SU-DHL-6 (cell line): ENCODE measurements at regions not wholly inside any gene's neighbourhood (a gene's known extent, or its start where the extent isn't known, plus 50 kb on each side); places are given as distances from the start of the nearest gene placed in this dataset.

Experiments used
- H2AFZ ChIP-seq: fragments of 200-600 bp; sonication (generic); 2 replicates; pipeline ENCODE4 v1.6.1; 2014; ENCODE audit warnings: low read depth, mild to moderate bottlenecking, moderate library complexity, mixed read lengths, antibody characterized with exemption, low read length; ENCODE audit not compliant: severe bottlenecking
- H3F3A ChIP-seq: fragments of 200-600 bp; shearing (Covaris generic); 2 replicates; pipeline ENCODE4 v1.6.0; 2016; ENCODE audit warnings: antibody characterized with exemption, mild to moderate bottlenecking; ENCODE audit not compliant: insufficient read depth
- H3K27ac ChIP-seq: fragments of 200-600 bp; sonication (generic); 2 replicates; pipeline ENCODE4 v1.5.1; 2016; ENCODE audit warnings: low read depth, mild to moderate bottlenecking, low read length, moderate library complexity, mixed read lengths
- H3K27me3 ChIP-seq: fragments of 200-600 bp; sonication (generic), shearing (Covaris generic); 2 replicates; pipeline ENCODE4 v1.6.0; 2014; ENCODE audit warnings: mild to moderate bottlenecking, low read length
- H3K36me3 ChIP-seq: fragments of 200-600 bp; sonication (generic); 2 replicates; pipeline ENCODE4 v1.6.1; 2014; ENCODE audit warnings: mild to moderate bottlenecking, low read length, mixed read lengths
- H3K4me2 ChIP-seq: fragments of 300-600, 200-600 bp; shearing (Covaris generic), sonication (generic); 2 replicates; pipeline ENCODE4 v1.6.0; 2014; ENCODE audit warnings: low read length, low read depth, mild to moderate bottlenecking; ENCODE audit not compliant: poor library complexity, severe bottlenecking
- H3K4me3 ChIP-seq: fragments of 200-600 bp; sonication (generic); 2 replicates; pipeline ENCODE4 v1.5.1; 2014; ENCODE audit warnings: antibody characterized with exemption, low read length, mild to moderate bottlenecking, mixed read lengths; ENCODE audit not compliant: insufficient read depth, poor library complexity, severe bottlenecking
- H3K79me2 ChIP-seq: fragments of 200-600 bp; sonication (generic); 2 replicates; pipeline ENCODE4 v1.6.1; 2014; ENCODE audit warnings: mild to moderate bottlenecking, low read length, moderate library complexity; ENCODE audit not compliant: insufficient read depth
- H3K9ac ChIP-seq: fragments of 200-600 bp; sonication (generic); 2 replicates; pipeline ENCODE4 v1.7.0; 2014; ENCODE audit warnings: mild to moderate bottlenecking, low read length
- H3K9me2 ChIP-seq: fragments of 200-600 bp; sonication (generic); replicated peaks from 2 replicates; pipeline ENCODE4 v1.6.1; 2014; ENCODE audit warnings: low read length; ENCODE audit not compliant: insufficient read depth
- H3K9me3 ChIP-seq: fragments of 200-600 bp; sonication (generic); 2 replicates; pipeline ENCODE4 v1.6.1; 2014; ENCODE audit warnings: low read length, mixed read lengths; ENCODE audit not compliant: insufficient read depth
- H4K20me1 ChIP-seq: fragments of 200-600 bp; sonication (generic); 2 replicates; pipeline ENCODE4 v1.6.1; 2014; ENCODE audit warnings: low read depth, mild to moderate bottlenecking, antibody characterized with exemption, low read length, moderate library complexity, mixed read lengths
- CTCF ChIP-seq: fragments of 200-600 bp; sonication (generic); IDR thresholded peaks from one replicate; pipeline ENCODE4 v1.5.1; 2017; ENCODE audit warnings: antibody characterized with exemption, mild to moderate bottlenecking, low read length, moderate library complexity; ENCODE audit not compliant: insufficient read depth, poor library complexity, severe bottlenecking
- EZH2phosphoT487 ChIP-seq: fragments of 200-600 bp; sonication (generic), shearing (Covaris generic); conservative IDR thresholded peaks from 2 replicates; pipeline ENCODE4 v1.6.1; 2018; ENCODE audit warnings: mild to moderate bottlenecking, antibody characterized with exemption, low read length, moderate library complexity, mixed read lengths

GRCh38 chr3:135556174-135556573, 409.4 kb upstream of the PPP2R3A start:
- no peak overlapping the region for H3K27ac ChIP-seq
- H3K79me2 ChIP-seq: no peaks in the 10 kb centered on the region
- H4K20me1 ChIP-seq: no peaks in the 10 kb centered on the region
- no peaks in the 10 kb centered on the region for H3K27me3 ChIP-seq
- no peaks in the 10 kb centered on the region for H3F3A ChIP-seq
- no peaks in the 10 kb centered on the region for H3K9me3 ChIP-seq
- no peaks in the 10 kb centered on the region for H3K36me3 ChIP-seq
- H2AFZ ChIP-seq: no peak overlapping the region
- TF ChIP-seq EZH2phosphoT487 (no peak), CTCF (no peak)
- H3K4me2 ChIP-seq: no peak overlapping the region
- H3K9me2 ChIP-seq: no peaks in the 10 kb centered on the region
- H3K4me3 ChIP-seq: no peak overlapping the region
- no peak overlapping the region for H3K9ac ChIP-seq

- Histone ChIP-seq H3K27ac (no peak overlapping the region), H3F3A (no peaks in the 10 kb centered on the region), H3K9me2 (no peaks in the 10 kb centered on the region), H3K36me3 (no peaks in the 10 kb centered on the region), H3K9me3 (no peaks in the 10 kb centered on the region), H3K4me2 (no peak overlapping the region), H3K9ac (no peak overlapping the region), H4K20me1 (no peaks in the 10 kb centered on the region), H2AFZ (no peak overlapping the region), H3K79me2 (no peaks in the 10 kb centered on the region), H3K4me3 (no peak overlapping the region), H3K27me3 (no peaks in the 10 kb centered on the region)
- TF ChIP-seq EZH2phosphoT487 (no peak), CTCF (no peak)
Measured at GRCh38 chr3:135558150-135558783, 407.3 kb upstream of the PPP2R3A start.

GRCh38 chr3:135558906-135559305, 406.6 kb upstream of the PPP2R3A start:
- Histone ChIP-seq H3K9me2 (no peaks in the 10 kb centered on the region), H3K4me3 (no peak overlapping the region), H2AFZ (no peak overlapping the region), H3F3A (no peaks in the 10 kb centered on the region), H3K9ac (no peak overlapping the region), H3K79me2 (no peaks in the 10 kb centered on the region), H3K9me3 (no peaks in the 10 kb centered on the region), H3K4me2 (no peak overlapping the region), H4K20me1 (no peaks in the 10 kb centered on the region), H3K36me3 (no peaks in the 10 kb centered on the region), H3K27ac (no peak overlapping the region), H3K27me3 (no peaks in the 10 kb centered on the region)
- TF ChIP-seq EZH2phosphoT487: no peak
- TF ChIP-seq CTCF: no peak
